Thoracic aorta (tissue), 2 donors: ENCODE measurements at regions not wholly inside any gene's neighbourhood (a gene's known extent, or its start where the extent isn't known, plus 50 kb on each side); places are given as distances from the start of the nearest gene placed in this dataset.

Experiments used
- ATAC-seq: fragments of 150-250 bp; one replicate; pipeline ENCODE4 v1.8.0; 2017; ENCODE audit warnings: low read depth; ENCODE audit not compliant: insufficient number of reproducible peaks, low FRiP score
- DNase-seq: peaks from one replicate; pipeline ENCODE4 v3.0.0-alpha.2; 2020; ENCODE audit warnings: low spot score
- H3K27ac ChIP-seq, 2 donors: fragments of 200-600 bp; sonication (generic); 1 replicate in 1 of 2; 2 replicates in 1 of 2; pipeline ENCODE4 v1.5.1; 2016; ENCODE audit warnings: mild to moderate bottlenecking in 2 of 2, moderate library complexity in 2 of 2
- H3K27me3 ChIP-seq: fragments of 200-600 bp; sonication (generic); replicated peaks from 2 replicates; pipeline ENCODE4 v1.6.0; 2016; ENCODE audit warnings: mild to moderate bottlenecking; ENCODE audit not compliant: insufficient read depth
- H3K36me3 ChIP-seq: fragments of 200-600 bp; sonication (generic); one replicate; pipeline ENCODE4 v1.5.1; 2016
- H3K4me1 ChIP-seq, 2 donors: fragments of 200-600 bp; sonication (generic); 1 replicate in 1 of 2; 2 replicates in 1 of 2; pipeline versions ENCODE4 v1.5.1 to v1.6.0; 2016; ENCODE audit warnings: low read depth in 2 of 2, mild to moderate bottlenecking in 1 of 2; ENCODE audit not compliant: control insufficient read depth in 1 of 2
- H3K4me3 ChIP-seq: fragments of 200-600 bp; sonication (generic); 2 replicates; pipeline ENCODE4 v1.5.1; 2016; ENCODE audit warnings: mild to moderate bottlenecking
- H3K9me3 ChIP-seq: fragments of 200-600 bp; sonication (generic); 2 replicates; pipeline ENCODE4 v1.5.1; 2016
- TF ChIP-seq, protein P1 (sequence below): fragments of 200-600 bp; sonication (generic); IDR thresholded peaks from one replicate; pipeline ENCODE4 v1.5.1; 2019; ENCODE audit warnings: antibody characterized with exemption

- ATAC-seq (no peak), DNase-seq (no peak)
- Histone ChIP-seq H3K4me1 (peaks cover 3 to 23% of the 10 kb centered on the region in 2 donors), H3K36me3 (no peaks in the 10 kb centered on the region), H3K4me3 (no peak overlapping the region), H3K9me3 (no peaks in the 10 kb centered on the region), H3K27ac (peak overlapping the region in 1 of 2 donors; percentile 50), H3K27me3 (no peaks in the 10 kb centered on the region)
- TF ChIP-seq, protein P1, sequence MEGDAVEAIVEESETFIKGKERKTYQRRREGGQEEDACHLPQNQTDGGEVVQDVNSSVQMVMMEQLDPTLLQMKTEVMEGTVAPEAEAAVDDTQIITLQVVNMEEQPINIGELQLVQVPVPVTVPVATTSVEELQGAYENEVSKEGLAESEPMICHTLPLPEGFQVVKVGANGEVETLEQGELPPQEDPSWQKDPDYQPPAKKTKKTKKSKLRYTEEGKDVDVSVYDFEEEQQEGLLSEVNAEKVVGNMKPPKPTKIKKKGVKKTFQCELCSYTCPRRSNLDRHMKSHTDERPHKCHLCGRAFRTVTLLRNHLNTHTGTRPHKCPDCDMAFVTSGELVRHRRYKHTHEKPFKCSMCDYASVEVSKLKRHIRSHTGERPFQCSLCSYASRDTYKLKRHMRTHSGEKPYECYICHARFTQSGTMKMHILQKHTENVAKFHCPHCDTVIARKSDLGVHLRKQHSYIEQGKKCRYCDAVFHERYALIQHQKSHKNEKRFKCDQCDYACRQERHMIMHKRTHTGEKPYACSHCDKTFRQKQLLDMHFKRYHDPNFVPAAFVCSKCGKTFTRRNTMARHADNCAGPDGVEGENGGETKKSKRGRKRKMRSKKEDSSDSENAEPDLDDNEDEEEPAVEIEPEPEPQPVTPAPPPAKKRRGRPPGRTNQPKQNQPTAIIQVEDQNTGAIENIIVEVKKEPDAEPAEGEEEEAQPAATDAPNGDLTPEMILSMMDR: no peak
These were observed 151.9 kb upstream of the DIPK2B start for GRCh38 chrX:45352611-45353010.

DNA sequence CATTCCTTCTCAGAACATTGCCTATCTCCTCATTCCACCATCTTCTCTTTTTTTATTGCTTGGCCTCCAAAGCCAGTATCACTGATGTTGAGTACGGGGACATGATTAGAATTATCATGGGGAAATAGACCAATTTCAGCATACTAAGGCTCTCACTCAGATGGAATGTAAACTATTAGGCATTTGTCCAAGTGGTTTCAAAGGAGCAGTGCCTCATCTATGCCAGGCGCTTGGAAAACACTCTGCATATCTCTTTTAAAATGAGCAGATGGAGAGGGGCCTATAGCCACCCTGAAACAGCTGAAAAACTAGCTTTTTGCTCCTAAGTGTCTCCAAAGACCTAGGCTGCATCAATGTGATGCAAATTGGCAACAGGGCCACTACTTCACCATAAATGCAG, 150.8 kb upstream of the DIPK2B start:
- ATAC-seq: no peak
- peaks cover 3 to 23% of the 10 kb centered on the region in 2 donors for H3K4me1 ChIP-seq
- H3K36me3 ChIP-seq: no peaks in the 10 kb centered on the region
- no peaks in the 10 kb centered on the region for H3K9me3 ChIP-seq
- no peak overlapping the region for H3K4me3 ChIP-seq
- DNase-seq: no peak
- peak overlapping the region in 1 of 2 donors; percentile 50 for H3K27ac ChIP-seq
- TF ChIP-seq, protein P1: no peak
- H3K27me3 ChIP-seq: no peaks in the 10 kb centered on the region

DNA sequence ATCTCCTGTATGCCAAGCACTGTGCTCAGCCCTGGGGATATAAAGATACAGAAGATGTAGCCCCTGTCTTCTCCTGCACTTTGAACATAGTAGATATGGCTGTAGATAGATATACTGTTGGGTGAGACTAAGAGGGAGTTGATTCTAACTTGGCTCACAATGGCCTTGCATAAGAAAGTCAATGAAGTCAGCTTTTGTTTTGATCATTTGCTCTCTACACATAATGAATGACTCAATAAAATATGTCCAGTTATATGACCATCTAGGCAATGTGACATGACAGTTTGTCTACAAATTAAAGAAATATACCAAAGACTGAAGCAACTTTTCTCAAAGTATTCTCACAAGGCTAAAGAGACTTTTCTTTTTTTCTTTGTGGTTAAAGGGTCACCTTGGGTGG, 147.6 kb upstream of the DIPK2B start:
- no peak overlapping the region for H3K4me3 ChIP-seq
- DNase-seq (no peak), ATAC-seq (no peak)
- no peak overlapping the region for H3K27ac ChIP-seq
- H3K9me3 ChIP-seq: no peaks in the 10 kb centered on the region
- H3K27me3 ChIP-seq: no peaks in the 10 kb centered on the region
- peaks cover 3 to 40% of the 10 kb centered on the region in 2 donors for H3K4me1 ChIP-seq
- TF ChIP-seq, protein P1: no peak
- H3K36me3 ChIP-seq: no peaks in the 10 kb centered on the region

GRCh38 chrX:45347877-45348276, 147.2 kb upstream of the DIPK2B start:
- ATAC-seq: no peak
- Histone ChIP-seq H3K4me3 (no peak overlapping the region), H3K27ac (no peak overlapping the region), H3K36me3 (no peaks in the 10 kb centered on the region), H3K4me1 (peaks cover 3 to 39% of the 10 kb centered on the region in 2 donors), H3K27me3 (no peaks in the 10 kb centered on the region), H3K9me3 (no peaks in the 10 kb centered on the region)
- DNase-seq: no peak
- TF ChIP-seq, protein P1: no peak

GRCh38 chrX:45344594-45344993, 143.9 kb upstream of the DIPK2B start:
- H3K4me1 ChIP-seq: peaks cover 0 to 24% of the 10 kb centered on the region in 2 donors
- no peak for ATAC-seq
- no peaks in the 10 kb centered on the region for H3K36me3 ChIP-seq
- TF ChIP-seq, protein P1: no peak
- H3K4me3 ChIP-seq: no peak overlapping the region
- no peaks in the 10 kb centered on the region for H3K9me3 ChIP-seq
- H3K27me3 ChIP-seq: no peaks in the 10 kb centered on the region
- no peak for DNase-seq
- H3K27ac ChIP-seq: no peak overlapping the region
